ENCODE measurements at regions not wholly inside any gene's neighbourhood (a gene's known extent, or its start where the extent isn't known, plus 50 kb on each side); places are given as distances from the start of the nearest gene placed in this dataset.

- TF ChIP-seq ZNF274 (IDR thresholded peaks at IDR 0.05; ENCODE audit: low read depth, low read length) = no peak
- no peak for TF ChIP-seq YY1 (IDR thresholded peaks at IDR 0.05; ENCODE audit: insufficient read depth, insufficient read length)
These were observed 199.5 kb downstream of the GOLGA6L6 start for GRCh38 chr15:20341901-20342600.
